Fibroblast of skin of right quadriceps (primary cell): ENCODE measurements at regions not wholly inside any gene's neighbourhood (a gene's known extent, or its start where the extent isn't known, plus 50 kb on each side); places are given as distances from the start of the nearest gene placed in this dataset.
"Not testable (repeated sequence)": the region's sequence is repeated elsewhere in the genome, so short reads cannot be mapped to it uniquely, and the experiment has no call there.

Experiments used
- DNase-seq: peaks from one replicate; pipeline ENCODE4 v3.0.0-alpha.2; 2013

GRCh38 chr15:70576276-70576675 is 187.1 kb downstream of the UACA start:
- peak; percentile 31 for DNase-seq

DNA sequence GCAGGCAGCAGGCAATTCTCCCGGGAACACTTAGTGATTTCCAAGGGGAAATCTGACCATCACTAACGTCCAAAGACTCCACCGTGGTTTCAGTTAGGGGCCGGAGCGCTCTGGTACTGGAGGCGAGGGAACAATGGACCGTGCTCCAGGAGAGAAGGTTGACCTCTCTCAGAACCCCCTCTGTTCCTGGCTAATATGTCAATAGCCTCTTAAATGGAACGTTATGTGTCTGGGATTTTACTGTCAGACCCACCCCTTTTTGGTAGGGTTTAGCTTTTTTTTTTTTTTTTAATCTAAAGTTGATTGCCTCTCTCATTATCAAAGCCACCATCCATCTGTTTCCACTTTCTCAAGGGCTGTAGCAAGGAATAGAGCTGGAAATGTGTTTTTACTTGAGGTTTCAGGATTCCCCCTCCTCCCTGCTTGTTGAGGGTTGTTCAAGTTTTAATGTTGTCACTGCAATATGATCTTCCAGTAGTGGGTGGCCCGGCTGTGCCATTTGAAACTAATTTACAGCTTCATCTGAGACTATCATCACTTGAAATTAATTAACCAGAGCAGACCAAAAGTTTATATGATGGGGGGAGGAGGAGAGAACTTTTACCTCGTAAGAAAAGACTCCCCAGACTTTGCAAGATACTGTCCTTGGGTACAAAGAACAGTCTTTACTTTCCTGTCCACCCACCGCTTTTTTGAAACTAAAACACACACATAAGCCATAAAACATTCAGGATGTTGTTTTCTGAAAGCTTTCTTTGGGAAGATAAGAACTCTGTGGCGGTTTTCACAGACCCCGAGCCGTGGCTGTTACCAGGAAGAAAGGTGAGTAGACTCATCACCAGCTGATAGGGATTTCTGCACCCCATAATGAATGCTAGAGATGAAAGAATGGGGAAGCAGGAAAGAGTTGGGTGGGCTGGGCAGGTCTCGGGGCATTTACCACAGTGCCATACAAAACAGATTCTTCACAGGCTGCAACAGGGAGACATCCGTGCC is 187.8 kb downstream of the UACA start:
- peak; percentile 95 for DNase-seq

DNA sequence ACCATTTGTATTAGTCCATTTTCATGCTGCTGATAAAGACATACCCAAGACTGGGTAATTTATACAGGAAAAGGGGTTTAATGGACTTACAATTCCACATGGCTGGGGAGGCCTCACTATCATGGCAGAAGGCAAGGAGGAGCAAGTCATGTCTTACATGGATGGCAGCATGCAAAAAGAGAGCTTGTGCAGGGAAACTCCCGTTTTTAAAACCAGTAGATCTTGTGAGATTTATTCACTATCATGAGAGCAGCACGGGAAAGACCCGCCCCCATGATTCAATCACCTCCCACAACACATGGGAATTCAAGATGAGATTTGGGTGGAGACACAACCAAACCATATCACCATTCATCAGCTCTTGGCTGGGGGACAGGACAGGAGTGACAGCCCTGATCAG is 189.0 kb downstream of the UACA start:
- DNase-seq = not testable (repeated sequence)

- no peak for DNase-seq
Observed at GRCh38 chr15:70573121-70573850, 190.1 kb downstream of the UACA start.

DNA sequence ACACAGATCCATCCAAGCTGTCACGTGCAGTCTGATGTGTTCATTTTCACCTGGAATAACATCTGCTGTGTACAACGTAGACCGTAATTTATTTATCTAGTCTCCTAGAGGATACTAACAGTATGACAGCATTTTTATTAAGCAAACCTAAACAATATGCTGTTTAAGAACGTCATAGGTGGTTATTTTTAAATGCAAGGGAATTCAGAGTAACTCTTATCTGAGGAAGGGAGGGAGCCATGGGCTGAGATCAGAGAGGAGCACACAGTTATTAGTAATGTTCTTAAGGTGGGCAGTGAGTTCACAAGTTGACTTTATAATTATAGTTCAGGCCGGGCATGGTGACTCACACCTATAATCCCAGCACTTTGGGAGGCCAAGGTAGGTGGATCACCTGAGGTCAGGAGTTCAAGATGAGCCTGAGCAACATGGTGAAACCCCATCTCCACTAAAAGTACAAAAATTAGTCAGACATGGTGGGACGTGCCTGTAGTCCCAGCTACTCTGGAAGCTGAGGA is 193.6 kb downstream of the UACA start:
- DNase-seq = no peak

DNA sequence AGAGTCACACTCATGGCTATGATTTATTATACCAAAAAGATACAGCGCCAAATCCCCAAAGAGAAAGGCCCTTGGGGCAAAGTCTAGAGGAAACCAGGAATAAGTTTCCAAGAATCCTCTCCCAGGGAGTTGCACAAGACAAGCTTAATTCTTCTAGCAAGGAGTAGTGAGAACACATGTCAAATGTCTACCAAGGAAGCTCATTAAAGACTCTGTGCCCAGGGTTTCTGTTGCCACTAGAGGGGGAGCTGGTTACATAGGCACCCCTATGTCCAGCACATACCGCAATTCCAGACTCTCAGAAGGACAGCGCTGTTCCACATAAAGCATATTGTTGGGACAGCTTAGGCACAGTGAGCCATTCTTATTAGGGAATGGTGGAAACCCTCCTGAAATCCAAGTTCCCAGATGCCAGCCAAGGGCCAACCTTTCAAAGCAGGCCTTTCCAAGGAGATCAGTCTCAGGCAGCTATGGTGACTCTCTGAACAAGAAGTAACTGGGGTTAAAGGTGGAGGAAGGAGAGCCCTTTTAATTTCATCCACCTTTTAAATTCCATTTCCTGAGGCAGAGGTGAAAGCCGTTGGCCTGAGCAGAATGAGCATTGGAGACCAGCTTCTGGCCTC is 194.2 kb downstream of the UACA start:
- DNase-seq = peak; percentile 77

DNA sequence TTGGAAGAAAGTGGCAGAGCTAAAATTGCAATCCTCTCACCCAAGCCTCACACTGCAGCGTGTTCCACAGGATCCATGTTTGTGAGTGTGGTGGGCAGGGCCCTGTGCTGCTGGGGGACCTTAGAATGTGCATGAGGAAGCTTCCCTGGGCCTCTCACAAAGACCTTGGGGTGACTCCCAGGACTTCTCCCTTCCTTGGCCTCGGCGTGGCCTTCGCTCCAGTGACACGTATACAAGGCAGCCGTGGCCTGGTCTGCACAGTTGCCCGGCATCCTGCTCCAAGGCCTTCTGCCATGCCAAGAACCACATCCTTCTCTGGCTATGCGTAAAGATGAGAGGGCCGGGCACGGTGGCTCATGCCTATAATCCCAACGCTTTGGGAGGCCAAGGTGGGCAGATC is 196.4 kb downstream of the UACA start:
- DNase-seq = no peak

DNA sequence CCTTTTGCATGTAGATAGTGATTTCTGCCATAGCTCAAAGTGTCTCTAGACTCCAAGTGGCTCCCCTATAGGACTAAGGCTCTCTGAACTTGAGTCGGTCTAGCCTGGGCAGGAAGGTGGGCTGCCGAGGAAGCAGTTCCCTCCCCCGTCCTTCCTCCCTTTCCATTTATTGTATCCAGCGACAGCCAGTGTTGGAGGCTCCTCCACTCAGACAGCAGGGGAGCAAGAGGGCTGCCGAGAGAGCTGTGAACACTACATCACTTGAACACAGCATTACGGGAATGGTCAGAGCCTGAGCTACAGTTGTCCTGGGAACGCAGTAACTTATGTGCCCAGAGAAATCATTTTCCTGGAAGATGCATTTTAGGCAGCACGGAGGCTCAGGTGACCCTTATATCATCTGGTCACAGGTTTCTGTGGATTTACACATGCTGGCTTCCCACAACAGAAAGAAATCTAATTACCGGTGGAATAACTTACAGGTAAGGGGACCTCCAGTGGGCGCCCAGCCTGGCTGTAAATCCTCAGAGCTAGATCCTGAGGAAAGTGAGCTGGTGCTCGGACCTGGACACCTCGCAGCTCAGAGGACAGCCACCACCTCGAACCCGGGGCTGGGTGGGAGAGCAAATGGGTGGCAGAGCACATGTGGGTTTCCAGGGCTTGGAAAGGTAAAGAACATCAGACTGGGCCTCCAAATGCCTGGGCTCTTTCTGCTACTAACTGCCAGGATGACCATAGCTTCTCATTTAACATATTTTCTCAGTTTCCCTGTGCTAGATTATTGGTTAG is 197.1 kb downstream of the UACA start:
- DNase-seq = peak; percentile 15

- DNase-seq = no peak
Observed at GRCh38 chr15:70563561-70564095, 199.7 kb downstream of the UACA start.

GRCh38 chr15:70562906-70563305 is 200.5 kb downstream of the UACA start:
- DNase-seq = no peak

DNA sequence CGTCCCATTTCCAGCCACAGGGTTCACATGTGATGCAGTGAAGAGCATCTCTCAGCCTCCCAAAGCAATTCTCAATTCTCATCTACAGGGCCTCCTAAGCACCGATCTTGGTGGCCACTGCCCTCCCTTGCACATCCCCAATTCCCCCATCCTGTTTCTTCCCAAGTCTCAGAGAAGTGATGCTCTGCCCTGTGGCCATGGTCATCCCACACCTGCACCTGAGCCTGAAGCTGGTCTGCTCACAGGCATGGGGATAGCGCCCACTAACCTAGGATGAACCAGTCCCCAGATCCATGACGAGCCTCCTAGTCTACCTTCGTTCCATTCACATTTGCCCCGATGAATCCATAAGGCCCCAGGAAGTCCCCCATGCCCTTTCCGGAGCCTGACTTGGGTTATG is 201.5 kb downstream of the UACA start:
- no peak for DNase-seq

- no peak for DNase-seq
Observed at GRCh38 chr15:70560617-70561328, 202.6 kb downstream of the UACA start.

DNA sequence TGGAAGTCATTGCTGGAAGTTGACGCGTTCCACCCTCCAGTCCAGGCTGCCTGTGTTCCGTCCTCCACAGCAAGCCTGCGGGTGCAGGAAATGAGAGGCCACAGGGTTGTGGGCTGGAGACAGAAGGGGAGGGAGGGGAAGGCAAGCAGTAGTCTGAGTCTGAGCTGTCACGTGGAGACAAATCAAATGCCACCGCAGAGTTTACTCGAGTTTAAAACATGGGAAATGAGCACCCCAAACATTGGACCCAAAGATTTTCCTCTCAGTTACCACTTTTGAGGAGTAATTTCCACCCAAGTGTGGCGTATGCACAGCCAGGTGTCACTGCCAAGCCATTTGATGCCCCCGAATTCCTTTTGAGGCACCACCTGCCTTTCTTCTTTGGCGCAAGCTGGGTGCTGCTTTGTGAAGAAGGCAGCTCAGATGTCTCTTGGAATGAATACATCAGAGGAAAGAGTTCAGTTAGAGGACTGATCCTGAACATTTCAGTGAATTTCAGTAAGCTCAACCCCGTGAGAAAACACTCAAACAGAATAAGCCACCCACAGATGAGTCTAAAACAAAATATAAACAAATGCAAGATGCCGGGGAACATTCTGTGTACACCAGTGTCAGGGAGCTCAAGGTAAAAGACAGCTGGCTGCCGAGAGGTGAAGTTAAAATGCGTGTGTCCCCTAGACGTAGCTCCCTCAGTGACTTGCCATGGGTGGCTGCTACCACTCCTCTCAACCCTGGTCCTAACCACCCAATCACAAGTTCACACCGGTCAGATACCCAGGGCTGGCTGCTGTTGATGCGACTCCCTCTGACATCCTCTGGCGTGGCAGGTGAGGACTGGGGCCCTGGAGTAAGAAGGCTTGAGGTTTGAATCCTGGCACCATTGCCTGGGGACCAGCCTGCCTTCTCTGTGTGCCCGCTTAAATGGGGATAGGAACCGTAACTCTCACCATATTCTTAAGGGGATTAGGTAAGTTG is 203.8 kb downstream of the UACA start:
- peak; percentile 25 for DNase-seq

GRCh38 chr15:70558406-70559264 is 204.7 kb downstream of the UACA start:
- DNase-seq = no peak

GRCh38 chr15:70557521-70558258 is 205.7 kb downstream of the UACA start:
- DNase-seq = no peak

DNA sequence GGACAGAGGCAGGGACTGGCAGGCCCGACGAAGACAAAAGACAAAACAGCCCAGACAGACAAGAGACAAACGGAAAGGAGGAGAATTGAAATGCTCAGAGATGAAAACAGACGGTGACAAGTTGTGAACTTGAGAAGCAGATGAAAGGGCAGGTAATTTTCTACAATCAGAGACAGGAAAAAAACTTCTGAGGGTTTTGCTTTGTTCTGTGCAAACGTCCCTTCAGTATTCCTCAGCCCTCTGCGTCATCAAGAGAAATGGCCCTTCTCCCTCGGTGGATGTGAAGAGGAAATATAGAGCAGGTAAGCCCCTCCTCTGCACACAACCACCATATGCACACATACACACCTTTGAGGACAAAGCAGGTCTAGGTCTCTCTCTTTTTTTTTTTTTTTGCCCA is 206.6 kb downstream of the UACA start:
- no peak for DNase-seq

- DNase-seq = no peak
Observed at GRCh38 chr15:70556151-70556741, 207.1 kb downstream of the UACA start.

DNA sequence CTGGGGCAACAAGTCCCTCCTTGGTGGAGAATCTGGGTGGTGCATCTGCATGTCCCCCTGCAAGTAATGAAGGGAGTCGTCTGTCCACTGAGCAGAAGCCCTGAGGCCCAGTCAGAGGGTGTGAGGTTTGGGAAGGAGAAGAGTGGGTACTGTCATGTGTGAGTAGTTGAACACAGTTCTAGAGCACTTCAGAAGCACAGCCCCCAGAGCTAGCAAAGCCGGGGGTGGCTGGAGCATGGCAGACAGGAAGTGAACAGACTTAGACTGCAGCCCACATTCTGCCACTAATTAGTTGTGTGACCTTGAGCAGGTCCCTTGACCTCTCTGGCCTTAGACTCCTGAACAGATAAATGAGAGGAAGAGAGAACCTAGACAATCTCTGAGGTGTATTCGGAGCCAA is 207.6 kb downstream of the UACA start:
- DNase-seq = no peak
